Panc1 (cell line): ENCODE measurements at regions not wholly inside any gene's neighbourhood (a gene's known extent, or its start where the extent isn't known, plus 50 kb on each side); places are given as distances from the start of the nearest gene placed in this dataset.

Experiments used
- ATAC-seq: fragments of 200-7000 bp; cut with Tn5 transposase; 2 replicates; pipeline ENCODE4 v1.9.1; 2020; ENCODE audit warnings: mild to moderate bottlenecking, moderate library complexity
- BruUV-seq: library from RNA; stranded (reverse); fragments of 400-500 nt; replicated peaks from 2 replicates; lab custom pipeline; 2021; lab: Mats Ljungman, UMichigan
- CTCF ChIA-PET: fragments of 300-600 bp; sonication (Branson Sonifier 250); formaldehyde crosslinking; loops from one replicate; lab custom pipeline; 2022; ENCODE audit warnings: antibody characterized with exemption; lab: Charles Lee
- POLR2A ChIA-PET: fragments of 300-600 bp; sonication (Branson Sonifier 250); formaldehyde crosslinking; loops from one replicate; lab custom pipeline; 2022; ENCODE audit warnings: antibody characterized with exemption; lab: Charles Lee
- DNase-seq: peaks from one replicate; pipeline ENCODE4 v3.0.0-alpha.2; 2010; ENCODE audit warnings: low read depth, low spot score
- H3K27ac ChIP-seq: 2 replicates; pipeline ENCODE4 v1.5.1; 2011; ENCODE audit warnings: mild to moderate bottlenecking, low read length, inconsistent platforms
- H3K27me3 ChIP-seq: fragments of 200-500 bp; sonication (Bioruptor generic); 2 replicates; pipeline ENCODE4 v1.6.0; 2014; ENCODE audit warnings: low read length, inconsistent platforms; ENCODE audit not compliant: control insufficient read depth, insufficient read depth
- H3K36me3 ChIP-seq: fragments of 200-500 bp; sonication (Bioruptor generic); 2 replicates; pipeline ENCODE4 v1.5.1; 2014; ENCODE audit warnings: inconsistent platforms, mild to moderate bottlenecking, low read length, moderate library complexity; ENCODE audit not compliant: control insufficient read depth, insufficient read depth
- H3K4me1 ChIP-seq: 2 replicates; pipeline ENCODE4 v1.5.1; 2011; ENCODE audit warnings: inconsistent platforms, mild to moderate bottlenecking, low read length, moderate library complexity; ENCODE audit not compliant: control insufficient read depth, insufficient read depth
- H3K4me3 ChIP-seq, 2 experiments: 2 replicates each; pipeline ENCODE4 v1.5.1; 2011 to 2012; ENCODE audit warnings: low read depth in 2 of 2, low read length in 2 of 2, mild to moderate bottlenecking in 2 of 2, inconsistent platforms in 1 of 2, moderate library complexity in 1 of 2
- H3K9me3 ChIP-seq: fragments of 200-500 bp; sonication (Bioruptor generic); 2 replicates; pipeline ENCODE4 v1.5.1; 2014; ENCODE audit warnings: low read depth, mild to moderate bottlenecking, inconsistent platforms, low read length, moderate library complexity; ENCODE audit not compliant: control insufficient read depth, insufficient read depth
- CTCF ChIP-seq: fragments of 450-650 bp; IDR thresholded peaks from 2 replicates; pipeline ENCODE4 v1.5.1; 2017; ENCODE audit warnings: mild to moderate bottlenecking
- POLR2AphosphoS5 ChIP-seq: IDR thresholded peaks from 2 replicates; pipeline ENCODE4 v1.6.1; 2012; ENCODE audit warnings: mild to moderate bottlenecking, low read depth, low read length, moderate library complexity
- REST ChIP-seq, 2 experiments: IDR thresholded peaks; 2 replicates each; pipeline ENCODE4 v1.6.1; 2011 to 2012; ENCODE audit warnings: low read depth in 2 of 2, control low read depth in 1 of 2, low read length in 1 of 2, mild to moderate bottlenecking in 1 of 2, moderate library complexity in 1 of 2; ENCODE audit not compliant: insufficient read depth in 1 of 2
- SIN3A ChIP-seq: IDR thresholded peaks from 2 replicates; pipeline ENCODE4 v1.6.1; 2012; ENCODE audit warnings: low read depth, mild to moderate bottlenecking, low read length, moderate library complexity, borderline replicate concordance; ENCODE audit not compliant: insufficient read depth
- TCF7L2 ChIP-seq: IDR thresholded peaks from 2 replicates; pipeline ENCODE4 v1.6.1; 2011; ENCODE audit warnings: mild to moderate bottlenecking, low read depth, low read length, inconsistent platforms
- in situ Hi-C: cut with HindIII; loops from 2 replicates; pipeline ENCODE4 v1.10.0; 2016; ENCODE audit warnings: low sequenced_read_pairs, low pct_unique_long_range_greater_than_20kb
- intact Hi-C: fragments of 100-400 bp; cut with micrococcal nuclease; formaldehyde crosslinking; loops from one replicate; pipeline ENCODE4 v1.10.0; 2022; ENCODE audit not compliant: unreplicated experiment

- ATAC-seq (no peak), DNase-seq (no peak)
- Histone ChIP-seq H3K4me3 (no peak overlapping the region), H3K9me3 (no peaks in the 10 kb centered on the region), H3K4me1 (no peaks in the 10 kb centered on the region), H3K36me3 (no peaks in the 10 kb centered on the region), H3K27me3 (peaks cover 20% of the 10 kb centered on the region), H3K27ac (no peak overlapping the region)
- in situ Hi-C loops, result no loop called here
- BruUV-seq, result no TSS peak
- ChIA-PET CTCF (interaction anchor here (0.6 to 0.7 kb wide), 2 partner anchors 36 to 84 kb away, joined by 5 to 6 read pairs; no protein-coding TSS in a partner anchor), POLR2A (no interaction called here)
- no peak for TF ChIP-seq SIN3A
- TF ChIP-seq TCF7L2, result no peak
- no peak for TF ChIP-seq POLR2AphosphoS5
- no peak for TF ChIP-seq REST (IDR thresholded peaks at IDR 0.05; ENCODE audit: insufficient read depth in 1 of 2, low read depth in 2 of 2, low read length in 1 of 2)
- TF ChIP-seq CTCF, result no peak
- intact Hi-C loops, result no loop called here
Observed at GRCh38 chr7:26584326-26584725, 280.1 kb downstream of the SKAP2 start.

GRCh38 chr7:26584987-26585665, 279.3 kb downstream of the SKAP2 start:
- no peaks in the 10 kb centered on the region for H3K9me3 ChIP-seq
- ATAC-seq (no peak), DNase-seq (no peak)
- H3K4me1 ChIP-seq, result no peaks in the 10 kb centered on the region
- TF ChIP-seq REST (IDR thresholded peaks at IDR 0.05; ENCODE audit: insufficient read depth in 1 of 2, low read depth in 2 of 2, low read length in 1 of 2), result no peak
- no peak for TF ChIP-seq CTCF
- TF ChIP-seq POLR2AphosphoS5, result no peak
- TF ChIP-seq SIN3A, result no peak
- TF ChIP-seq TCF7L2, result no peak
- no TSS peak for BruUV-seq
- no peaks in the 10 kb centered on the region for H3K36me3 ChIP-seq
- H3K4me3 ChIP-seq, result no peak overlapping the region
- POLR2A ChIA-PET, result no interaction called here
- no peak overlapping the region for H3K27ac ChIP-seq
- peaks cover 21% of the 10 kb centered on the region for H3K27me3 ChIP-seq
- in situ Hi-C loops, result no loop called here
- CTCF ChIA-PET, result no interaction called here
- intact Hi-C loops, result no loop called here
